Fibroblast of lung (primary cell): ENCODE measurements at regions not wholly inside any gene's neighbourhood (a gene's known extent, or its start where the extent isn't known, plus 50 kb on each side); places are given as distances from the start of the nearest gene placed in this dataset.

Experiments
- EZH2 ChIP-seq: IDR thresholded peaks from 2 replicates; pipeline ENCODE4 v1.5.1; 2012; ENCODE audit warnings: low read length, control low read depth, mild to moderate bottlenecking; ENCODE audit errors: missing control alignments
- TF ChIP-seq, protein P1 (sequence below), 2 donors: IDR thresholded peaks in 1 of 2; conservative IDR thresholded peaks in 1 of 2; 1 replicate in 1 of 2; 2 replicates in 1 of 2; pipeline ENCODE4 v1.5.1; 2011 to 2012; ENCODE audit warnings: low read length in 2 of 2, control low read depth in 1 of 2, inconsistent platforms in 1 of 2, low read depth in 1 of 2, mild to moderate bottlenecking in 1 of 2

DNA sequence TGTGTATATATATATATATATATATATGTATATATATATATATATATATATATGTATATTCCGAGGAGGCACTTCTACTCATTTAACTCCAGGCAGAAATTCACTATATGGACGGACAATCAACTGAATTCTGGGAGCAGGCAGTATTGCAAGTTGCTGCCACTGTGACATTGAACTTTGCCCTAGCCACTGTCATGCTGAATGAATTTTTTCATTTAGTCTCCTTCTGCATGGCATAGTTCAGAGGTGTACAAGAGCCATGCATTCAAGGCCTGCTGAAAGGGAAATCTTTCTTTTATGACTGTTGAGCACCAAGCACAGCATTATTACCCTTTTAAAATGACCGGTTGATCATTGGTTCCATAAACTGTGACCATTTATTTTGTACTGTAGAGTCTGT lies 176.2 kb upstream of the THRB start:
- TF ChIP-seq, protein P1, sequence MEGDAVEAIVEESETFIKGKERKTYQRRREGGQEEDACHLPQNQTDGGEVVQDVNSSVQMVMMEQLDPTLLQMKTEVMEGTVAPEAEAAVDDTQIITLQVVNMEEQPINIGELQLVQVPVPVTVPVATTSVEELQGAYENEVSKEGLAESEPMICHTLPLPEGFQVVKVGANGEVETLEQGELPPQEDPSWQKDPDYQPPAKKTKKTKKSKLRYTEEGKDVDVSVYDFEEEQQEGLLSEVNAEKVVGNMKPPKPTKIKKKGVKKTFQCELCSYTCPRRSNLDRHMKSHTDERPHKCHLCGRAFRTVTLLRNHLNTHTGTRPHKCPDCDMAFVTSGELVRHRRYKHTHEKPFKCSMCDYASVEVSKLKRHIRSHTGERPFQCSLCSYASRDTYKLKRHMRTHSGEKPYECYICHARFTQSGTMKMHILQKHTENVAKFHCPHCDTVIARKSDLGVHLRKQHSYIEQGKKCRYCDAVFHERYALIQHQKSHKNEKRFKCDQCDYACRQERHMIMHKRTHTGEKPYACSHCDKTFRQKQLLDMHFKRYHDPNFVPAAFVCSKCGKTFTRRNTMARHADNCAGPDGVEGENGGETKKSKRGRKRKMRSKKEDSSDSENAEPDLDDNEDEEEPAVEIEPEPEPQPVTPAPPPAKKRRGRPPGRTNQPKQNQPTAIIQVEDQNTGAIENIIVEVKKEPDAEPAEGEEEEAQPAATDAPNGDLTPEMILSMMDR (conservative IDR thresholded peaks at IDR 0.05 in 1 of 2, IDR thresholded peaks at IDR 0.05 in 1 of 2; ENCODE audit: low read depth in 1 of 2, low read length in 2 of 2) = no peak
- no peak for TF ChIP-seq EZH2
